HUES6 (cell line): ENCODE measurements at regions not wholly inside any gene's neighbourhood (a gene's known extent, or its start where the extent isn't known, plus 50 kb on each side); places are given as distances from the start of the nearest gene placed in this dataset.
"Not testable (repeated sequence)": the region's sequence is repeated elsewhere in the genome, so short reads cannot be mapped to it uniquely, and the experiment has no call there.

Source experiments
- H3K27ac ChIP-seq: 2 replicates; pipeline ENCODE4 v1.7.0; 2013; ENCODE audit warnings: low read depth, mild to moderate bottlenecking, low read length, inconsistent platforms
- H3K27me3 ChIP-seq: 2 replicates; pipeline ENCODE4 v1.6.1; 2013; ENCODE audit warnings: low read length; ENCODE audit not compliant: control insufficient read depth, insufficient read depth
- H3K36me3 ChIP-seq: 2 replicates; pipeline ENCODE4 v1.6.1; 2013; ENCODE audit warnings: low read length; ENCODE audit not compliant: control insufficient read depth, insufficient read depth
- H3K4me1 ChIP-seq: 2 replicates; pipeline ENCODE4 v1.6.1; 2013; ENCODE audit warnings: low read length; ENCODE audit not compliant: control insufficient read depth, insufficient read depth
- H3K4me3 ChIP-seq: 2 replicates; pipeline ENCODE4 v1.5.1; 2013; ENCODE audit warnings: low read depth, low read length
- H3K9ac ChIP-seq: one replicate; pipeline ENCODE4 v1.6.1; 2013; ENCODE audit warnings: mild to moderate bottlenecking, low read length
- H3K9me3 ChIP-seq: 2 replicates; pipeline ENCODE4 v1.6.1; 2013; ENCODE audit warnings: low read depth, low read length; ENCODE audit not compliant: control insufficient read depth, insufficient read depth

DNA sequence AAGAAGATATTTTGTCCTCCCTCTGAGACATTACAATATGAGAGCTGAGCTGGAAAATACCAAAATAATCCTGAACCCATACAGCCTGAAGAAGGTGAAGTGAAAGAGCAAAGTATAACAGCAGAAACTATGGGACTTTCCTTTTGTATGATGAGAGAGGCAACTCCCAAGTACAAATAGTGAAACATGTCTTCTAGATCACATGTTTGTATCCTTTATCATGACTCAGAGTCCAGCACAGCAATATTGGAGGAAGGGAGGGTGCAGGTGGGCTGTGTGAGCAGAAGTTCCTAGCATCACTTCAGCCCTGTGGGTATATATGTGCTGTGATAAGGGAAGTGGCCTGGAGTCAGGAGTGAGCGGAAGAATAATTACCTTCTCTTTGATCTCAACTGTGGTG lies 265.6 kb upstream of the NRXN1 start:
- no peak overlapping the region for H3K4me3 ChIP-seq
- no peaks in the 10 kb centered on the region for H3K27me3 ChIP-seq
- peaks cover 10% of the 10 kb centered on the region for H3K4me1 ChIP-seq
- no peak overlapping the region for H3K9ac ChIP-seq
- H3K36me3 ChIP-seq, result no peaks in the 10 kb centered on the region
- no peak overlapping the region for H3K27ac ChIP-seq
- H3K9me3 ChIP-seq, result no peaks in the 10 kb centered on the region

DNA sequence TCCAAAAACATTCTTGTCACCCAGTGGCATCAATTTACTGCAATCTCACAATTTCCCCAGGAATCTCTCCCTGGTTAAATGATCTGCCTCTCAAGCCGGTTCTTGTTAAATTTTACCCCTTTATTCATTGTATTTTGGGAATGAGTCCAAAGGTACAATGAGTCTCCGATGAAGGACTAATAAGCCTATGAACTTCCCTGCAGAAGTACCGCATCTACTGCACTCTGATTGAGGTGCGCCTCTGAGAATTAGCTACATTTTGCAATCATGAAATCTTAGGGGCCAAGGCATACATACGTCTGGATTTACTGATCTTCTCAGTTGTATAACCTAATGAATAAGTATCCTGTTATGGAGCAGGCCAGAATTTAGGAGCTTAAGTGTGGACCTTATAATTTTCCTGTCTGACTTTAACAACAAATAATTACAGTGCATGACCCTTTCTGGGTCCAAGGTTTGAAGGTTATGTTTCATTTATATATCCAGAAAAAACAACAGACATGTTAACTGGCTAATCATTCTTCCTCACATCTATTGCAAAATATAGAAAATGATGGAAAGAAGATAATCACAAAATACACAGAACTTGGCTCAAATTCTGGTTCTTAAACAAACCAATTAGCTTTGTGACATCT lies 261.8 kb upstream of the NRXN1 start:
- H3K9me3 ChIP-seq, result no peaks in the 10 kb centered on the region
- no peak overlapping the region for H3K27ac ChIP-seq
- no peak overlapping the region for H3K9ac ChIP-seq
- H3K4me3 ChIP-seq, result no peak overlapping the region
- H3K4me1 ChIP-seq, result peaks cover 30% of the 10 kb centered on the region
- H3K27me3 ChIP-seq, result no peaks in the 10 kb centered on the region
- no peaks in the 10 kb centered on the region for H3K36me3 ChIP-seq

DNA sequence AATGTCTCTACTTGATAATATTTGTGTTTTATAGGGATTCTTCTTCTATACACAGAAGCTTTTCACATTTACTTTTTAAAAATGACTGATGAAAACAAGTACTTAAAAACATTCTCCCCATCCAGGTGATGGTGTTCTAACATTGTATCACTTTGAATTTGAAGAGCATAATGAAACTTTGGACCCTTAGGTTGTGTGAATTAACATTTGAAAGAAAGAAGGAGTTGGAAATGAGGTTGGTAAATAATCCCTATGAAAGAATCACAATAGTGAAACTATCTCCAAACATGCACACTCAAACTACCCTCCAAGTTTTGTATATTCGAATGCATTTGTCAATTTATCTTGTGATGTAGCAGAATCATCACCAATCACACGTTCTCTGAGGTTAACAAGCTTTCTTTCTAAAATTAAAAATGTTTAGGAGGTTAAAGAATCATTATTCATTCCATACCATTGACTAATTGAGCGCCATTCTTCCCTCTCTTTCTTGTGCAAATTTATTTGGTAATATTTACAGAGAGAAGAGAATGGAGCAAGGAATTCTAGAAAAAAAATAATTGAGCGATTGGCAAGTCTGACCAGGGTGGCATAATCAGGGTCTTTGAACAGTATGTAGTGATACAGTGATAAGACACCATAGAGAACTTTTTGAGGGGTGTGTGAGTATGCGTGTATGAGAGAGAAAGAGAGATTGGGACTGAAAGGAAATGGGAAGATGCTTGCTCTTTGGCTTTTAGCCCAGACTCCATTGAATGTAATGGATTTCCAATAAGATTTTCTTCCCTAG lies 260.0 kb upstream of the NRXN1 start:
- Histone ChIP-seq H3K4me1 (peaks cover 30% of the 10 kb centered on the region), H3K36me3 (no peaks in the 10 kb centered on the region), H3K9ac (no peak overlapping the region), H3K27me3 (no peaks in the 10 kb centered on the region), H3K4me3 (peak overlapping the region; percentile 27; the same call in 1 of the 2 replicates), H3K9me3 (no peaks in the 10 kb centered on the region), H3K27ac (peak overlapping the region; percentile 79)

DNA sequence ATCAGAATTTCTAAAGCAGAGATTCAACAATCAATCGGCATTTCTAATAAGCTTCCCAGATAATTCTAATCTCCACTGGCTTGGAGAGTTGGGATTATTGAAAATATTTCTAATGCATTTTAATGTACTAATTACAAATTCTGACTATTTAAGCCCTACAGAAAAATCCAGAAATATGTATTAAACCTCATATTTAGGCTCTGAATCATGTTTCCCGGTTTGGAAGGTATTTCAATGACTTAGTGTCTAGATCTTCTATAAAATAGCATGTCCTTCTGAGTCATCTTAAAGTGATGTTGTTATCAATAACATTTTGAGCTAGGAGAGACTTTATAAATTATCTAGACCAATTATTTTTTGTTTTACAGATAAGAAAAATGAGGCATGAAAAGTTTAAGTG lies 258.8 kb upstream of the NRXN1 start:
- peaks cover 30% of the 10 kb centered on the region for H3K4me1 ChIP-seq
- H3K9me3 ChIP-seq, result no peaks in the 10 kb centered on the region
- no peak overlapping the region for H3K4me3 ChIP-seq

DNA sequence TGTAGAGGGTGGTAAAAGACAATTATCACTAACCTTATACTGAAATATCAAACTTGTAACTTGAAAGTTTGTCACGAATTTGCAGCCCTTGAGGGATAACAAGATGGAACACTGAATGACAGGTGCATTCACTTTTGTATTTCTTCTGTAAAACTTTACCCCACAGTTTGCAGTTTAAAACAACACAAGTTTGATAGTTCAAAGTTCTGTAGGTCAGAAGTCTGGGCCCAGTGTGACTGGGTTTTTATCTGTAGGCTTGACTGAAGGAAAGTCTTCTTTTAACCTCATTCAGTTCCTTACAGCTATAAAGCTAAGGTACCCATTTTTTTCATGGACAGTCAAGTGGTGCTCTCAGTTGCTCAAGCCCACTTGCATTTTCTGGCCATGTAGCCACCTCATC lies 257.1 kb upstream of the NRXN1 start:
- Histone ChIP-seq H3K27ac (no peak overlapping the region), H3K36me3 (no peaks in the 10 kb centered on the region)

More for the DNA sequence above, 258.8 kb upstream of the NRXN1 start:
- Histone ChIP-seq H3K27me3 (no peaks in the 10 kb centered on the region), H3K36me3 (no peaks in the 10 kb centered on the region), H3K27ac (no peak overlapping the region), H3K9ac (no peak overlapping the region)

DNA sequence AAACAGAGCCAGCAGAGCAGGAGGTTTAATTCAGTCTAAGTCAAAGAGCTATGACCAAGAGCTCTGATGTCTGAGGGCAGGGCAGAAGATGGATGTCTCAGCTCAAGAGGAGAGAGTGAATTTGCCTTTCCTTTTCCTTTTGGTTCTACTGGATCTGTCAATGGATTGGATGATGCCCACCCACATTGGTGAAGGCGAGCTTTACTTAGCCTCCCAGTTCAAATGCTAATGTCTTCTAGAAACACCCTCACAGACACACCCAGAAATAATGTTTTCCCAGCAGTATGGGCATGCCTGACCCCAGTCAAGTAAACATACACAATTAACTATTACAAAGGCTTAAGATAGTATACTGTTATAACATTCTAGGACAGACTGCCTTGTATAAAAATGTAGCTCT lies 236.3 kb upstream of the NRXN1 start:
- Histone ChIP-seq H3K9me3 (peaks cover 7% of the 10 kb centered on the region; the same call in 1 of the 2 replicates), H3K9ac (no peak overlapping the region), H3K27me3 (no peaks in the 10 kb centered on the region), H3K36me3 (no peaks in the 10 kb centered on the region), H3K4me1 (peaks cover 21% of the 10 kb centered on the region), H3K4me3 (no peak overlapping the region), H3K27ac (no peak overlapping the region)

More for the DNA sequence above, 257.1 kb upstream of the NRXN1 start:
- no peaks in the 10 kb centered on the region for H3K27me3 ChIP-seq
- H3K4me3 ChIP-seq, result no peak overlapping the region
- H3K9me3 ChIP-seq, result no peaks in the 10 kb centered on the region
- H3K4me1 ChIP-seq, result peaks cover 30% of the 10 kb centered on the region
- no peak overlapping the region for H3K9ac ChIP-seq

DNA sequence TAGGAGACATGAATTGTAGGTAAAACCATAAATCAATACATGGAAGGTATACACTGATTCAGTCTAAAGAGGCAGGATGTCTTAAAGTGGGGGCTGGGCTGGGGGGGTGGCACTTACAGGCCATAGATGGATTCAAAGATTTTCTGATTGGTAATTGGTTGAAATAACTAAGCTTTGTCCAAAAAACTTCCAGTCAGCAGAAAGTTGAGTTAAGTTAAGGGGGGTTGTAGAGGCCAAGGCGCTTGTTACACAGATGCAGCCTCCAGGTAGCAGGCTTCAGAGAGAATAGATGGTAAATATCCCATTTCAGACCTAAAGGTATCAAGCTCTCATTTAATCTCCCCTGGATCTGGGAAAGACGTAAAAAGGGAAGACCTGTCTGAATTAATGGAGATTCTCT lies 233.6 kb upstream of the NRXN1 start:
- Histone ChIP-seq H3K9me3 (peaks cover 5% of the 10 kb centered on the region; the same call in 1 of the 2 replicates), H3K27ac (no peak overlapping the region; the same call in 1 of the 2 replicates), H3K27me3 (no peaks in the 10 kb centered on the region), H3K4me1 (peaks cover 29% of the 10 kb centered on the region), H3K36me3 (no peaks in the 10 kb centered on the region), H3K9ac (no peak overlapping the region), H3K4me3 (no peak overlapping the region)

DNA sequence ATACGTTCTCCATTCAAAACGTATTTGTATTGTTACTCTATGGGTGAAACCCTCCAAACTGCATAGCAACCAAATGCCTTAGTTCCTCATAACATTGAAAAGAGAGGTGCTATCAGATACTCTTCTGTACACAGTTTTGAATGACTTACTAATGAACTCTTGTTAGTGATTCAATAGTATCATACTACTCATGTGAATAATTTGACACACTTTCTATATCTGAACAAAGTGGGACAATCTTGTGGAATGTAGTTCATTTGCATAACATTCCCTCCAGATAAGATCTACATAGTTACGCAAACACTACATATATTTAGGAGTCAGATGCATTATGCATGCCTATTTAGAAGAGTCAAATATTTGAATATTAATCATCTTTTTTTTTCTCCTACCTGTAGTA lies 232.0 kb upstream of the NRXN1 start:
- 0 out of 2 replicates have a peak, but pooled peaks cover 2% of the 10 kb centered on the region for H3K9me3 ChIP-seq
- peaks cover 29% of the 10 kb centered on the region for H3K4me1 ChIP-seq
- H3K9ac ChIP-seq, result no peak overlapping the region
- H3K4me3 ChIP-seq, result no peak overlapping the region; the same call in 1 of the 2 replicates
- peak overlapping the region; percentile 62; the same call in 1 of the 2 replicates for H3K27ac ChIP-seq
- H3K27me3 ChIP-seq, result no peaks in the 10 kb centered on the region
- H3K36me3 ChIP-seq, result no peaks in the 10 kb centered on the region

DNA sequence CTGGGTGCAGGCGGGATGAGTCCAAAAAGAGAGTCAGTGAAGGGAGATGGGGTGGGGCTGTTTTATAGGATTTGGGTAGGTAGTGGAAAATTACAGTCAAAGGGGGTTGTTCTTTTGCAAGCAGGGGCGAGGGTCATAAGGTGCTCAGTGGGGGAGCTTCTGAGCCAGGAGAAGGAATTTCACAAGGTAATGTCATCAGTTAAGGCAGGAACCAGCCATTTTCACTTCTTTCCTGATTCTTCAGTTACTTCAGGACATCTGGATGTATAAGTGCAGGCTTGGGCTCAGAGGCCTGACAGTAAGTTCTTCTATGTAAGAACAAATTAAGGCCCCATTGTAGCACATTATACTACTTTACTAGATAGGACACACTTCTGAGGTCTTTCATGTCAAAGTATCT lies 231.2 kb upstream of the NRXN1 start:
- not testable (repeated sequence) for H3K36me3 ChIP-seq, H3K4me3 ChIP-seq, H3K27me3 ChIP-seq, H3K9me3 ChIP-seq
- H3K27ac ChIP-seq, result peak overlapping the region; percentile 62; the same call in 1 of the 2 replicates
- H3K4me1 ChIP-seq, result peaks cover 27% of the 10 kb centered on the region
- peak overlapping the region; percentile 18 for H3K9ac ChIP-seq

DNA sequence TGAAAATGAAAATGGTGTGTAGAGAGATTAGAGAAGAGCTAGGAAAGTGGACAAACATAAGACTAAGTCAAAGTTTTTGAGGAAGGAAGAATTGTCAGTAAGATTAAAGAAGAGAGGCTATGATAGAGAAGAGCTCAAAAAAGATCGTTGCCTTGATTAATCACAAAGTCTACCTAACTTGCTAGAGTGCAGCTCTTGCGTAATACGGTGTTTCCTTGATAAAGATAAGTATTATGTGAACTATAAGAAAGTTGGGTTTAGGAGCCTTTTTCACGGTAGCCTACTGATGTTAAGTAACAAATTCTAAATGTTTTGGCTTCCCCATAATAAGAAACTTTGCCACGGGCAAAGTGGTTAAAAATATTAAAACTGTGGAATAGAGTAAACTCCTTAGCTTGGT lies 226.4 kb upstream of the NRXN1 start:
- Histone ChIP-seq H3K9ac (no peak overlapping the region), H3K27me3 (no peaks in the 10 kb centered on the region), H3K4me1 (peaks cover 9% of the 10 kb centered on the region), H3K9me3 (peaks cover 1% of the 10 kb centered on the region; the same call in 1 of the 2 replicates), H3K36me3 (no peaks in the 10 kb centered on the region), H3K27ac (no peak overlapping the region), H3K4me3 (no peak overlapping the region)

DNA sequence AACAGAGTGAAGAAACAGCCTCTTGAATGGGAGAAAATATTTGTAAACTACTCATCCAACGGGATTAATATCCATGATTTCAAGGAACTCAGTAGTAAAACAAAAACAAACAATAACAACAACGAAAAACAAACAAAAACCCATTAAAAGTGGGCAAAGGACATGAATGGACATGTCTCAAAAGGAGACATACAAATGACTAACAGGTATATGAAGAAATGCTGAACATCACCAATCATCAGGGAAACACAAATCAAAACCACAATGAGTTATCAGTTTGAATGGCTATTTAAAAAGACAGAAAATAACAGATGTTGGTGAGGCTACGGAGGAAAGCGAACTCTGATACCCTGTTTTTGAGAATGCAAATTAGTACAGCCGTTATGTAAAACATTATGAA lies 224.8 kb upstream of the NRXN1 start:
- H3K27ac ChIP-seq, result no peak overlapping the region
- H3K9ac ChIP-seq, result no peak overlapping the region
- no peak overlapping the region for H3K4me3 ChIP-seq
- no peaks in the 10 kb centered on the region for H3K36me3 ChIP-seq
- no peaks in the 10 kb centered on the region for H3K27me3 ChIP-seq
- no peaks in the 10 kb centered on the region for H3K4me1 ChIP-seq
- peaks cover 2% of the 10 kb centered on the region; the same call in 1 of the 2 replicates for H3K9me3 ChIP-seq
